ENCODE measurements at regions not wholly inside any gene's neighbourhood (a gene's known extent, or its start where the extent isn't known, plus 50 kb on each side); places are given as distances from the start of the nearest gene placed in this dataset.

GRCh38 chr3:54026543-54026942, 95.8 kb upstream of the CACNA2D3 start:
- no TSS peak for BruUV-seq (replicated peaks)
- POLR2A ChIA-PET = interaction anchor here (0.7 kb wide), 1 partner anchor 192 kb away, joined by 3 read pairs; no protein-coding TSS in a partner anchor
- in situ Hi-C loops (cut with HindIII; ENCODE audit: low pct_unique_long_range_greater_than_20kb, low sequenced_read_pairs) = no loop called here
- H3K27ac ChIP-seq (ENCODE audit: low read length) = no peak overlapping the region
- H3K4me3 ChIP-seq (ENCODE audit: low read depth in 2 of 2, low read length in 2 of 2) = no peak overlapping the region
- no peaks in the 10 kb centered on the region for H3K9me3 ChIP-seq (ENCODE audit: control insufficient read depth, insufficient read depth, low read depth, low read length)
- H3K36me3 ChIP-seq (ENCODE audit: control insufficient read depth, insufficient read depth, low read length) = no peaks in the 10 kb centered on the region
- no peaks in the 10 kb centered on the region for H3K27me3 ChIP-seq (ENCODE audit: control insufficient read depth, insufficient read depth, low read length)
- intact Hi-C loops (cut with micrococcal nuclease; ENCODE audit: unreplicated experiment) = no loop called here
- DNase-seq (ENCODE audit: low read depth, low spot score) (no peak), ATAC-seq (no peak)
- no peaks in the 10 kb centered on the region for H3K4me1 ChIP-seq (ENCODE audit: control insufficient read depth, insufficient read depth, low read length)
- CTCF ChIA-PET = no interaction called here
- TF ChIP-seq POLR2AphosphoS5 (IDR thresholded peaks at IDR 0.05; ENCODE audit: low read depth, low read length) (no peak), SIN3A (IDR thresholded peaks at IDR 0.05; ENCODE audit: borderline replicate concordance, insufficient read depth, low read depth, low read length) (no peak), CTCF (IDR thresholded peaks at IDR 0.05) (no peak), REST (IDR thresholded peaks at IDR 0.05; ENCODE audit: insufficient read depth in 1 of 2, low read depth in 2 of 2, low read length in 1 of 2) (no peak), TCF7L2 (IDR thresholded peaks at IDR 0.05; ENCODE audit: low read depth, low read length) (no peak)

- ATAC-seq = no peak
- BruUV-seq (replicated peaks) = no TSS peak
- Histone ChIP-seq H3K27me3 (ENCODE audit: control insufficient read depth, insufficient read depth, low read length) (no peaks in the 10 kb centered on the region; the same call in 1 of the 2 replicates), H3K27ac (ENCODE audit: low read length) (no peak overlapping the region), H3K4me3 (ENCODE audit: low read depth in 2 of 2, low read length in 2 of 2) (no peak overlapping the region), H3K9me3 (ENCODE audit: control insufficient read depth, insufficient read depth, low read depth, low read length) (no peaks in the 10 kb centered on the region), H3K4me1 (ENCODE audit: control insufficient read depth, insufficient read depth, low read length) (no peaks in the 10 kb centered on the region), H3K36me3 (ENCODE audit: control insufficient read depth, insufficient read depth, low read length) (no peaks in the 10 kb centered on the region)
- intact Hi-C loops (cut with micrococcal nuclease; ENCODE audit: unreplicated experiment) (no loop called here), in situ Hi-C loops (cut with HindIII; ENCODE audit: low pct_unique_long_range_greater_than_20kb, low sequenced_read_pairs) (no loop called here)
- no peak for DNase-seq (ENCODE audit: low read depth, low spot score)
- CTCF ChIA-PET = no interaction called here
- no peak for TF ChIP-seq SIN3A (IDR thresholded peaks at IDR 0.05; ENCODE audit: borderline replicate concordance, insufficient read depth, low read depth, low read length)
- TF ChIP-seq TCF7L2 (IDR thresholded peaks at IDR 0.05; ENCODE audit: low read depth, low read length) = no peak
- no peak for TF ChIP-seq REST (IDR thresholded peaks at IDR 0.05; ENCODE audit: insufficient read depth in 1 of 2, low read depth in 2 of 2, low read length in 1 of 2)
- TF ChIP-seq POLR2AphosphoS5 (IDR thresholded peaks at IDR 0.05; ENCODE audit: low read depth, low read length) = no peak
- no peak for TF ChIP-seq CTCF (IDR thresholded peaks at IDR 0.05)
- POLR2A ChIA-PET = no interaction called here
Observed at GRCh38 chr3:54021071-54021470, 101.3 kb upstream of the CACNA2D3 start.
